Panc1 (cell line): ENCODE measurements at regions not wholly inside any gene's neighbourhood (a gene's known extent, or its start where the extent isn't known, plus 50 kb on each side); places are given as distances from the start of the nearest gene placed in this dataset.
A peak's percentile ranks its signal among the peaks of the same experiment; 100 is the strongest.

ENCODE experiments used
- ATAC-seq: fragments of 200-7000 bp; cut with Tn5 transposase; 2 replicates; pipeline ENCODE4 v1.9.1; 2020; ENCODE audit warnings: mild to moderate bottlenecking, moderate library complexity
- BruUV-seq: library from RNA; stranded (reverse); fragments of 400-500 nt; replicated peaks from 2 replicates; lab custom pipeline; 2021; lab: Mats Ljungman, UMichigan
- CTCF ChIA-PET: fragments of 300-600 bp; sonication (Branson Sonifier 250); formaldehyde crosslinking; loops from one replicate; lab custom pipeline; 2022; ENCODE audit warnings: antibody characterized with exemption; lab: Charles Lee
- POLR2A ChIA-PET: fragments of 300-600 bp; sonication (Branson Sonifier 250); formaldehyde crosslinking; loops from one replicate; lab custom pipeline; 2022; ENCODE audit warnings: antibody characterized with exemption; lab: Charles Lee
- DNase-seq: peaks from one replicate; pipeline ENCODE4 v3.0.0-alpha.2; 2010; ENCODE audit warnings: low read depth, low spot score
- H3K27ac ChIP-seq: 2 replicates; pipeline ENCODE4 v1.5.1; 2011; ENCODE audit warnings: mild to moderate bottlenecking, low read length, inconsistent platforms
- H3K27me3 ChIP-seq: fragments of 200-500 bp; sonication (Bioruptor generic); 2 replicates; pipeline ENCODE4 v1.6.0; 2014; ENCODE audit warnings: low read length, inconsistent platforms; ENCODE audit not compliant: control insufficient read depth, insufficient read depth
- H3K36me3 ChIP-seq: fragments of 200-500 bp; sonication (Bioruptor generic); 2 replicates; pipeline ENCODE4 v1.5.1; 2014; ENCODE audit warnings: inconsistent platforms, mild to moderate bottlenecking, low read length, moderate library complexity; ENCODE audit not compliant: control insufficient read depth, insufficient read depth
- H3K4me1 ChIP-seq: 2 replicates; pipeline ENCODE4 v1.5.1; 2011; ENCODE audit warnings: inconsistent platforms, mild to moderate bottlenecking, low read length, moderate library complexity; ENCODE audit not compliant: control insufficient read depth, insufficient read depth
- H3K4me3 ChIP-seq, 2 experiments: 2 replicates each; pipeline ENCODE4 v1.5.1; 2011 to 2012; ENCODE audit warnings: low read depth in 2 of 2, low read length in 2 of 2, mild to moderate bottlenecking in 2 of 2, inconsistent platforms in 1 of 2, moderate library complexity in 1 of 2
- H3K9me3 ChIP-seq: fragments of 200-500 bp; sonication (Bioruptor generic); 2 replicates; pipeline ENCODE4 v1.5.1; 2014; ENCODE audit warnings: low read depth, mild to moderate bottlenecking, inconsistent platforms, low read length, moderate library complexity; ENCODE audit not compliant: control insufficient read depth, insufficient read depth
- CTCF ChIP-seq: fragments of 450-650 bp; IDR thresholded peaks from 2 replicates; pipeline ENCODE4 v1.5.1; 2017; ENCODE audit warnings: mild to moderate bottlenecking
- POLR2AphosphoS5 ChIP-seq: IDR thresholded peaks from 2 replicates; pipeline ENCODE4 v1.6.1; 2012; ENCODE audit warnings: mild to moderate bottlenecking, low read depth, low read length, moderate library complexity
- REST ChIP-seq, 2 experiments: IDR thresholded peaks; 2 replicates each; pipeline ENCODE4 v1.6.1; 2011 to 2012; ENCODE audit warnings: low read depth in 2 of 2, control low read depth in 1 of 2, low read length in 1 of 2, mild to moderate bottlenecking in 1 of 2, moderate library complexity in 1 of 2; ENCODE audit not compliant: insufficient read depth in 1 of 2
- SIN3A ChIP-seq: IDR thresholded peaks from 2 replicates; pipeline ENCODE4 v1.6.1; 2012; ENCODE audit warnings: low read depth, mild to moderate bottlenecking, low read length, moderate library complexity, borderline replicate concordance; ENCODE audit not compliant: insufficient read depth
- TCF7L2 ChIP-seq: IDR thresholded peaks from 2 replicates; pipeline ENCODE4 v1.6.1; 2011; ENCODE audit warnings: mild to moderate bottlenecking, low read depth, low read length, inconsistent platforms
- in situ Hi-C: cut with HindIII; loops from 2 replicates; pipeline ENCODE4 v1.10.0; 2016; ENCODE audit warnings: low sequenced_read_pairs, low pct_unique_long_range_greater_than_20kb
- intact Hi-C: fragments of 100-400 bp; cut with micrococcal nuclease; formaldehyde crosslinking; loops from one replicate; pipeline ENCODE4 v1.10.0; 2022; ENCODE audit not compliant: unreplicated experiment

- TF ChIP-seq SIN3A (no peak), REST (IDR thresholded peaks at IDR 0.05; ENCODE audit: insufficient read depth in 1 of 2, low read depth in 2 of 2, low read length in 1 of 2) (no peak), CTCF (no peak)
- ATAC-seq (no peak), DNase-seq (no peak)
- Histone ChIP-seq H3K4me3 (no peak overlapping the region), H3K27ac (peak overlapping the region; percentile 18; the same call in 1 of the 2 replicates), H3K36me3 (no peaks in the 10 kb centered on the region; the same call in 1 of the 2 replicates), H3K27me3 (no peaks in the 10 kb centered on the region), H3K4me1 (peaks cover 11% of the 10 kb centered on the region), H3K9me3 (peaks cover 20% of the 10 kb centered on the region; the same call in 1 of the 2 replicates)
- ChIA-PET CTCF (no interaction called here), POLR2A (no interaction called here)
- in situ Hi-C loops (no loop called here), intact Hi-C loops (no loop called here)
- no TSS peak for BruUV-seq
These were observed 383.8 kb upstream of the CITED2 start for GRCh38 chr6:139758209-139758611.

GRCh38 chr6:139757784-139758183 is 383.3 kb upstream of the CITED2 start:
- Histone ChIP-seq H3K36me3 (no peaks in the 10 kb centered on the region; the same call in 1 of the 2 replicates), H3K4me3 (no peak overlapping the region), H3K27ac (peak overlapping the region; percentile 18; the same call in 1 of the 2 replicates), H3K4me1 (peaks cover 7% of the 10 kb centered on the region), H3K27me3 (no peaks in the 10 kb centered on the region), H3K9me3 (peaks cover 15% of the 10 kb centered on the region; the same call in 1 of the 2 replicates)
- intact Hi-C loops (no loop called here), in situ Hi-C loops (no loop called here)
- ATAC-seq: no peak
- no peak for TF ChIP-seq SIN3A
- no peak for TF ChIP-seq REST (IDR thresholded peaks at IDR 0.05; ENCODE audit: insufficient read depth in 1 of 2, low read depth in 2 of 2, low read length in 1 of 2)
- no peak for TF ChIP-seq CTCF
- TF ChIP-seq POLR2AphosphoS5: no peak
- no peak for TF ChIP-seq TCF7L2
- POLR2A ChIA-PET: no interaction called here
- no peak for DNase-seq
- CTCF ChIA-PET: no interaction called here
- BruUV-seq: no TSS peak
